Suprapubic skin (tissue), 4 donors: ENCODE measurements at regions not wholly inside any gene's neighbourhood (a gene's known extent, or its start where the extent isn't known, plus 50 kb on each side); places are given as distances from the start of the nearest gene placed in this dataset.

ENCODE experiments used
- DNase-seq, 2 donors: peaks; one replicate each; pipeline ENCODE4 v3.0.0-alpha.2; 2019; ENCODE audit warnings: low spot score in 2 of 2
- H3K27ac ChIP-seq: fragments of 200-600 bp; sonication (generic); one replicate; pipeline ENCODE4 v1.5.1; 2019
- H3K27me3 ChIP-seq: fragments of 200-600 bp; sonication (generic); one replicate; pipeline ENCODE4 v1.5.1; 2019
- H3K36me3 ChIP-seq: fragments of 200-600 bp; sonication (generic); one replicate; pipeline ENCODE4 v1.5.1; 2019
- H3K4me1 ChIP-seq: fragments of 200-600 bp; sonication (generic); one replicate; pipeline ENCODE4 v1.5.1; 2019
- H3K4me3 ChIP-seq: fragments of 200-600 bp; sonication (generic); one replicate; pipeline ENCODE4 v1.5.1; 2019; ENCODE audit warnings: mild to moderate bottlenecking
- H3K9me3 ChIP-seq: fragments of 200-600 bp; sonication (generic); one replicate; pipeline ENCODE4 v1.5.1; 2019
- CTCF ChIP-seq, 2 donors: fragments of 200-600 bp in 1 of 2; fragments of 450-650 bp in 1 of 2; sonication (generic) in 1 of 2; IDR thresholded peaks; one replicate each; pipeline ENCODE4 v1.5.1; 2016 to 2019; ENCODE audit warnings: antibody characterized with exemption in 2 of 2, mild to moderate bottlenecking in 1 of 2, moderate library complexity in 1 of 2
- EP300 ChIP-seq: sonication (generic); formaldehyde crosslinking; IDR thresholded peaks from one replicate; pipeline ENCODE4 v1.6.1; 2017; ENCODE audit warnings: antibody characterized with exemption
- POLR2A ChIP-seq, 2 donors: fragments of 450-650 bp; IDR thresholded peaks; one replicate each; pipeline ENCODE4 v1.6.1; 2017; ENCODE audit warnings: antibody characterized with exemption in 2 of 2, mild to moderate bottlenecking in 2 of 2, moderate library complexity in 2 of 2
- POLR2AphosphoS5 ChIP-seq, 3 donors: sonication (generic); formaldehyde crosslinking; IDR thresholded peaks; one replicate each; pipeline ENCODE4 v1.6.1; 2017; ENCODE audit warnings: antibody characterized with exemption in 3 of 3
- WGBS: methylation state at CpG from one replicate; pipeline ENCODE4 v1.1.5; 2018; 5-methylcytosine and 5-hydroxymethylcytosine counted together

- no peak overlapping the region for H3K27ac ChIP-seq
- 80% methylated on average over 6 of the region's 6 CpGs for WGBS
Measured at GRCh38 chr18:73151086-73151485, 283.3 kb upstream of the NETO1 start.

GRCh38 chr18:73150199-73150598 lies 282.4 kb upstream of the NETO1 start:
- H3K27ac ChIP-seq = no peak overlapping the region
- DNase-seq = no peak
- no peak for TF ChIP-seq POLR2AphosphoS5 (IDR thresholded peaks at IDR 0.05)
- TF ChIP-seq EP300 = no peak
- TF ChIP-seq CTCF (IDR thresholded peaks at IDR 0.05) = no peak
- no peak for TF ChIP-seq POLR2A (IDR thresholded peaks at IDR 0.05)
- no peaks in the 10 kb centered on the region for H3K4me1 ChIP-seq
- no peak overlapping the region for H3K4me3 ChIP-seq
- no peaks in the 10 kb centered on the region for H3K27me3 ChIP-seq
- H3K36me3 ChIP-seq = no peaks in the 10 kb centered on the region
- no peaks in the 10 kb centered on the region for H3K9me3 ChIP-seq

More at GRCh38 chr18:73151086-73151485, 283.3 kb upstream of the NETO1 start:
- H3K4me3 ChIP-seq = no peak overlapping the region
- TF ChIP-seq EP300 (no peak), POLR2AphosphoS5 (IDR thresholded peaks at IDR 0.05) (no peak), CTCF (IDR thresholded peaks at IDR 0.05) (no peak), POLR2A (IDR thresholded peaks at IDR 0.05) (no peak)
- no peaks in the 10 kb centered on the region for H3K27me3 ChIP-seq
- no peaks in the 10 kb centered on the region for H3K4me1 ChIP-seq
- DNase-seq = no peak
- no peaks in the 10 kb centered on the region for H3K36me3 ChIP-seq
- H3K9me3 ChIP-seq = no peaks in the 10 kb centered on the region

- DNase-seq = no peak
- Histone ChIP-seq H3K4me1 (no peaks in the 10 kb centered on the region), H3K4me3 (no peak overlapping the region), H3K36me3 (no peaks in the 10 kb centered on the region), H3K27ac (no peak overlapping the region), H3K9me3 (no peaks in the 10 kb centered on the region), H3K27me3 (no peaks in the 10 kb centered on the region)
- TF ChIP-seq POLR2AphosphoS5 (IDR thresholded peaks at IDR 0.05) = no peak
- no peak for TF ChIP-seq EP300
- TF ChIP-seq CTCF (IDR thresholded peaks at IDR 0.05) = no peak
- TF ChIP-seq POLR2A (IDR thresholded peaks at IDR 0.05) = no peak
- 76% methylated on average over 3 of the region's 3 CpGs for WGBS
Measured at GRCh38 chr18:73147590-73147989, 279.8 kb upstream of the NETO1 start.

GRCh38 chr18:73144030-73144429 lies 276.2 kb upstream of the NETO1 start:
- H3K4me3 ChIP-seq = no peak overlapping the region
- DNase-seq = no peak
- no peak for TF ChIP-seq EP300
- TF ChIP-seq POLR2AphosphoS5 (IDR thresholded peaks at IDR 0.05) = no peak
- no peak for TF ChIP-seq POLR2A (IDR thresholded peaks at IDR 0.05)
- no peak for TF ChIP-seq CTCF (IDR thresholded peaks at IDR 0.05)
- H3K27me3 ChIP-seq = no peaks in the 10 kb centered on the region
- 79% methylated on average over 1 of the region's 1 CpG for WGBS
- H3K27ac ChIP-seq = no peak overlapping the region
- H3K4me1 ChIP-seq = no peaks in the 10 kb centered on the region
- no peaks in the 10 kb centered on the region for H3K36me3 ChIP-seq
- no peaks in the 10 kb centered on the region for H3K9me3 ChIP-seq

GRCh38 chr18:73136134-73136533 lies 268.3 kb upstream of the NETO1 start:
- no peak for TF ChIP-seq EP300
- TF ChIP-seq CTCF (IDR thresholded peaks at IDR 0.05) = no peak
- no peak for TF ChIP-seq POLR2AphosphoS5 (IDR thresholded peaks at IDR 0.05)
- TF ChIP-seq POLR2A (IDR thresholded peaks at IDR 0.05) = no peak
- H3K27ac ChIP-seq = no peak overlapping the region
- WGBS = 62% methylated on average over 2 of the region's 2 CpGs

More at GRCh38 chr18:73136134-73136533, 268.3 kb upstream of the NETO1 start:
- DNase-seq = no peak
- Histone ChIP-seq H3K4me3 (no peak overlapping the region), H3K36me3 (no peaks in the 10 kb centered on the region), H3K27me3 (no peaks in the 10 kb centered on the region), H3K4me1 (no peaks in the 10 kb centered on the region), H3K9me3 (no peaks in the 10 kb centered on the region)
